HepG2 (cell line): ENCODE measurements at regions not wholly inside any gene's neighbourhood (a gene's known extent, or its start where the extent isn't known, plus 50 kb on each side); places are given as distances from the start of the nearest gene placed in this dataset.

ENCODE experiments used
- ATAC-seq: fragments of 200-7000 bp; cut with Tn5 transposase; 3 replicates; pipeline ENCODE4 v1.9.1; 2020; ENCODE audit warnings: mild to moderate bottlenecking, moderate library complexity
- BruUV-seq: library from RNA; stranded (reverse); fragments of 400-500 nt; replicated peaks from 2 replicates; lab custom pipeline; 2021; lab: Mats Ljungman, UMichigan
- CTCF ChIA-PET: fragments of 300-600 bp; formaldehyde crosslinking; extraction: SDS; loops from one replicate; lab custom pipeline; 2021; ENCODE audit warnings: low total read pairs, inconsistent platforms, low intra/inter-chr PET ratio; lab: Yijun Ruan, JAX
- POLR2A ChIA-PET: fragments of 350-600 bp; sonication (Branson Sonifier 250); formaldehyde crosslinking; loops from one replicate; lab custom pipeline; 2020; ENCODE audit warnings: antibody characterized with exemption, inconsistent platforms; lab: Yijun Ruan, JAX
- DNase-seq: peaks from one replicate; pipeline ENCODE4 v3.0.0-alpha.2; 2015; ENCODE audit warnings: low spot score
- FAIRE-seq: peaks from 3 replicates; lab custom pipeline; 2011; peaks lifted over from hg19 to GRCh38; lab: Jason Lieb, UNC
- H2AFZ ChIP-seq: one replicate; pipeline ENCODE4 v1.6.1; 2011; ENCODE audit warnings: low read length, inconsistent platforms
- H3K27ac ChIP-seq: fragments of 300-600 bp; 3 replicates; pipeline ENCODE4 v1.8.0; 2011; ENCODE audit warnings: mixed run types, mild to moderate bottlenecking, mixed read lengths, low read length, inconsistent platforms; ENCODE audit not compliant: insufficient read depth; ENCODE audit errors: extremely low read length
- H3K27me3 ChIP-seq, 2 experiments: fragments of 200-600 bp in 1 of 2; 2 replicates in 1 of 2; 3 replicates in 1 of 2; pipeline versions ENCODE4 v1.6.0 to v1.8.0; 2011; ENCODE audit warnings: low read length in 2 of 2, mild to moderate bottlenecking in 2 of 2, moderate library complexity in 2 of 2, inconsistent platforms in 1 of 2; ENCODE audit not compliant: insufficient read depth in 2 of 2, control insufficient read depth in 1 of 2
- H3K36me3 ChIP-seq, 2 experiments: fragments of 200-600 bp in 1 of 2; replicated peaks in 1 of 2; 2 replicates in 1 of 2; 3 replicates in 1 of 2; pipeline versions ENCODE4 v1.5.1 to v1.8.0; 2011; ENCODE audit warnings: low read length in 2 of 2, inconsistent platforms in 1 of 2; ENCODE audit not compliant: insufficient read depth in 2 of 2, control insufficient read depth in 1 of 2
- H3K4me1 ChIP-seq: 2 replicates; pipeline ENCODE4 v1.5.1; 2012; ENCODE audit warnings: low read length, inconsistent platforms; ENCODE audit not compliant: insufficient read depth
- H3K4me2 ChIP-seq: 2 replicates; pipeline ENCODE4 v1.6.0; 2011; ENCODE audit warnings: low read depth, low read length, inconsistent platforms
- H3K4me3 ChIP-seq, 3 experiments: fragments of 200-600 bp in 1 of 3; sonication (generic), shearing (Covaris generic) in 1 of 3; replicated peaks in 1 of 3; 2 replicates each; pipeline ENCODE4 v1.5.1; 2011 to 2016; ENCODE audit warnings: low read length in 3 of 3, inconsistent platforms in 2 of 3, low read depth in 2 of 3, mild to moderate bottlenecking in 2 of 3, control low read depth in 1 of 3, mixed read lengths in 1 of 3; ENCODE audit not compliant: insufficient read depth in 1 of 3
- H3K79me2 ChIP-seq: one replicate; pipeline ENCODE4 v1.6.1; 2011; ENCODE audit warnings: low read length, inconsistent platforms; ENCODE audit not compliant: insufficient read depth
- H3K9ac ChIP-seq: 2 replicates; pipeline ENCODE4 v1.6.0; 2011; ENCODE audit warnings: mild to moderate bottlenecking, low read depth, low read length, inconsistent platforms; ENCODE audit not compliant: insufficient read depth
- H3K9me3 ChIP-seq: 2 replicates; pipeline ENCODE4 v1.5.1; 2012; ENCODE audit warnings: mild to moderate bottlenecking, low read length
- H4K20me1 ChIP-seq: 2 replicates; pipeline ENCODE4 v1.6.0; 2011; ENCODE audit warnings: inconsistent platforms, mild to moderate bottlenecking, low read length, moderate library complexity; ENCODE audit not compliant: insufficient read depth
- EP300 ChIP-seq, 3 experiments: sonication (generic) in 1 of 3; formaldehyde crosslinking in 1 of 3; IDR thresholded peaks; 2 replicates each; pipeline versions ENCODE4 v1.5.1 to v1.6.1; 2011 to 2020; ENCODE audit warnings: low read depth in 2 of 3, low read length in 2 of 3, borderline replicate concordance in 1 of 3, improper control_type of control experiment in 1 of 3, mild to moderate bottlenecking in 1 of 3, missing genetic modification reagents in 1 of 3, moderate library complexity in 1 of 3
- FOSL2 ChIP-seq: sonication (generic); formaldehyde crosslinking; IDR thresholded peaks from 2 replicates; pipeline ENCODE4 v1.4.0; 2020; ENCODE audit warnings: missing genetic modification reagents
- FOXO1 ChIP-seq: sonication (generic); formaldehyde crosslinking; IDR thresholded peaks from 2 replicates; pipeline ENCODE4 v1.4.0; 2020; ENCODE audit warnings: missing genetic modification reagents
- KLF6 ChIP-seq: IDR thresholded peaks from 2 replicates; pipeline ENCODE4 v1.8.0; 2016; ENCODE audit warnings: missing biosample characterization, missing genetic modification reagents
- MIER2 ChIP-seq: IDR thresholded peaks from 2 replicates; pipeline ENCODE4 v1.6.1; 2016; ENCODE audit warnings: missing biosample characterization, missing genetic modification reagents
- PAXIP1 ChIP-seq: sonication (generic); formaldehyde crosslinking; conservative IDR thresholded peaks from 2 replicates; pipeline ENCODE4 v1.4.0; 2020; ENCODE audit warnings: mild to moderate bottlenecking, missing genetic modification reagents, moderate library complexity
- PCBP1 ChIP-seq: fragments of 200-400 bp; formaldehyde crosslinking; IDR thresholded peaks from 2 replicates; pipeline ENCODE4 v1.6.1; 2017; ENCODE audit warnings: mild to moderate bottlenecking, low read depth, low read length, borderline replicate concordance
- SIN3A ChIP-seq: IDR thresholded peaks from 2 replicates; pipeline ENCODE4 v1.6.1; 2011; ENCODE audit warnings: low read depth, mild to moderate bottlenecking, control low read depth, low read length, borderline replicate concordance
- TBX2 ChIP-seq: sonication (generic); formaldehyde crosslinking; IDR thresholded peaks from 2 replicates; pipeline ENCODE4 v1.5.0; 2020; ENCODE audit warnings: missing genetic modification reagents, mild to moderate bottlenecking, borderline replicate concordance
- WGBS: methylation state at CpG from one replicate; pipeline ENCODE4 v1.1.6; 2017; ENCODE audit warnings: low lambda C conversion rate; 5-methylcytosine and 5-hydroxymethylcytosine counted together
- in situ Hi-C: cut with HindIII; loops from 2 replicates; pipeline ENCODE4 v1.10.0; 2017; ENCODE audit warnings: low pct_unique_long_range_greater_than_20kb; ENCODE audit not compliant: extremely low pct_ligation_motif_present
- intact Hi-C: fragments of 100-400 bp; cut with micrococcal nuclease; formaldehyde crosslinking; loops from one replicate; pipeline ENCODE4 v1.10.0; 2022; ENCODE audit not compliant: unreplicated experiment
- TF ChIP-seq, protein P1 (sequence below): sonication (generic); formaldehyde crosslinking; IDR thresholded peaks from 2 replicates; pipeline ENCODE4 v1.4.0; 2020; ENCODE audit warnings: missing genetic modification reagents, borderline replicate concordance
- TF ChIP-seq, protein P2 (sequence below): sonication (generic); formaldehyde crosslinking; conservative IDR thresholded peaks from 2 replicates; pipeline ENCODE4 v1.5.0; 2020; ENCODE audit warnings: missing genetic modification reagents
- TF ChIP-seq, protein P3 (sequence below): sonication (generic); formaldehyde crosslinking; IDR thresholded peaks from 2 replicates; pipeline ENCODE4 v1.9.0; 2021; ENCODE audit warnings: missing genetic modification reagents, borderline replicate concordance

DNA sequence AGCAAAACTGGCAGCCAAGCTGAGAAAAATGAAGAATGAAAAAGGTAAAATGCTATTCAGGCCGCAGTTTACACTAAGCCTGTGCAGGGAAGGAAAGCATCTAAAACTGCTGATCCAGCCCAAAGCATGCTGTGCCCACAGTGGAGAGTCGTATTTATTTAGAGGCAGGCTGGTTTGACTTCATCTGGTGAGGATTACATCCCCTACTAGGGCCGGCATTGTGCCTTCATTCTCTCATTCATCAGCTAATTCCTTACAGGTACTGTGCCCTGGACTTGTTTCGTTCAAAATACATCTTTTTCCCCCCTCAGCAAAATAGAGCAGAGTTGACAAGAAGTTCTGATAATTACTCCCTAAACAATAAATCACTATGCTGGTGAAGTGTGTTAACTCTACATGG is 137.5 kb upstream of the DAP start (continued):
- TF ChIP-seq, protein P1, sequence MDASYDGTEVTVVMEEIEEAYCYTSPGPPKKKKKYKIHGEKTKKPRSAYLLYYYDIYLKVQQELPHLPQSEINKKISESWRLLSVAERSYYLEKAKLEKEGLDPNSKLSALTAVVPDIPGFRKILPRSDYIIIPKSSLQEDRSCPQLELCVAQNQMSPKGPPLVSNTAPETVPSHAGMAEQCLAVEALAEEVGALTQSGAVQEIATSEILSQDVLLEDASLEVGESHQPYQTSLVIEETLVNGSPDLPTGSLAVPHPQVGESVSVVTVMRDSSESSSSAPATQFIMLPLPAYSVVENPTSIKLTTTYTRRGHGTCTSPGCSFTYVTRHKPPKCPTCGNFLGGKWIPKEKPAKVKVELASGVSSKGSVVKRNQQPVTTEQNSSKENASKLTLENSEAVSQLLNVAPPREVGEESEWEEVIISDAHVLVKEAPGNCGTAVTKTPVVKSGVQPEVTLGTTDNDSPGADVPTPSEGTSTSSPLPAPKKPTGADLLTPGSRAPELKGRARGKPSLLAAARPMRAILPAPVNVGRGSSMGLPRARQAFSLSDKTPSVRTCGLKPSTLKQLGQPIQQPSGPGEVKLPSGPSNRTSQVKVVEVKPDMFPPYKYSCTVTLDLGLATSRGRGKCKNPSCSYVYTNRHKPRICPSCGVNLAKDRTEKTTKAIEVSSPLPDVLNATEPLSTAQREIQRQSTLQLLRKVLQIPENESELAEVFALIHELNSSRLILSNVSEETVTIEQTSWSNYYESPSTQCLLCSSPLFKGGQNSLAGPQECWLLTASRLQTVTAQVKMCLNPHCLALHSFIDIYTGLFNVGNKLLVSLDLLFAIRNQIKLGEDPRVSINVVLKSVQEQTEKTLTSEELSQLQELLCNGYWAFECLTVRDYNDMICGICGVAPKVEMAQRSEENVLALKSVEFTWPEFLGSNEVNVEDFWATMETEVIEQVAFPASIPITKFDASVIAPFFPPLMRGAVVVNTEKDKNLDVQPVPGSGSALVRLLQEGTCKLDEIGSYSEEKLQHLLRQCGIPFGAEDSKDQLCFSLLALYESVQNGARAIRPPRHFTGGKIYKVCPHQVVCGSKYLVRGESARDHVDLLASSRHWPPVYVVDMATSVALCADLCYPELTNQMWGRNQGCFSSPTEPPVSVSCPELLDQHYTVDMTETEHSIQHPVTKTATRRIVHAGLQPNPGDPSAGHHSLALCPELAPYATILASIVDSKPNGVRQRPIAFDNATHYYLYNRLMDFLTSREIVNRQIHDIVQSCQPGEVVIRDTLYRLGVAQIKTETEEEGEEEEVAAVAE = no peak
- no peak for TF ChIP-seq FOXO1 (CRISPR knock-in tag)
- TF ChIP-seq SIN3A = no peak
- TF ChIP-seq, all 625 proteins: peak for 0

DNA sequence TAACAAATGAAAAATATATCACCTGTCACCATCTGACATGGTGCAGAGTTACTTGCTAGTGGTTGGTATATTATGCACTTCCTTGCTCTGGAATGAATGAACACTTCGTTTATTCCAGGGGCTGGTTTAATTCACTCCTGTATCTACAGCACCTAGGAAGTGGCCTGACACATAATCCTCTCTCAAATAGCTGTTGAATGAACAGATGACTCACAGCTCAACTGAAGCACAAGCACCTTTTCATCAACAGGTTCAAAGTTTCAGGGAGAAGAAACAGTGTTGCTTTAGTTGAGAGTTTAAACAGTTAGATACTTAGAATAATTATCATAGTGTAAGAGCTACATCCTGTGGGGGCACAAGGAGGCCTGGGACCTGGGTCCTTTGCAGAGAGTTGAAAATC is 135.0 kb upstream of the DAP start:
- CTCF ChIA-PET = no interaction called here
- Histone ChIP-seq H3K4me2 (peak overlapping the region; percentile 36; the same call in 1 of the 2 replicates), H3K4me3 (no peak overlapping the region), H3K9me3 (peaks cover 4% of the 10 kb centered on the region; the same call in 1 of the 2 replicates), H4K20me1 (no peaks in the 10 kb centered on the region), H3K36me3 (no peaks in the 10 kb centered on the region), H3K9ac (no peak overlapping the region), H3K79me2 (no peaks in the 10 kb centered on the region), H3K27me3 (no peaks in the 10 kb centered on the region; a peak in 1 of 5 replicates), H3K4me1 (peaks cover 18% of the 10 kb centered on the region), H2AFZ (no peak overlapping the region), H3K27ac (no peak overlapping the region)
- WGBS = 0% methylated on average over 1 of the region's 1 CpG
- peak; percentile 72 for ATAC-seq
- peak; percentile 35 for DNase-seq
- no TSS peak for BruUV-seq
- FAIRE-seq = no peak
- in situ Hi-C loops (no loop called here), intact Hi-C loops (loop anchor here (1.0 kb wide), 1 partner anchor 37 kb away; no protein-coding TSS in a partner anchor)
- POLR2A ChIA-PET = no interaction called here
- no peak for TF ChIP-seq PCBP1
- TF ChIP-seq, protein P2, sequence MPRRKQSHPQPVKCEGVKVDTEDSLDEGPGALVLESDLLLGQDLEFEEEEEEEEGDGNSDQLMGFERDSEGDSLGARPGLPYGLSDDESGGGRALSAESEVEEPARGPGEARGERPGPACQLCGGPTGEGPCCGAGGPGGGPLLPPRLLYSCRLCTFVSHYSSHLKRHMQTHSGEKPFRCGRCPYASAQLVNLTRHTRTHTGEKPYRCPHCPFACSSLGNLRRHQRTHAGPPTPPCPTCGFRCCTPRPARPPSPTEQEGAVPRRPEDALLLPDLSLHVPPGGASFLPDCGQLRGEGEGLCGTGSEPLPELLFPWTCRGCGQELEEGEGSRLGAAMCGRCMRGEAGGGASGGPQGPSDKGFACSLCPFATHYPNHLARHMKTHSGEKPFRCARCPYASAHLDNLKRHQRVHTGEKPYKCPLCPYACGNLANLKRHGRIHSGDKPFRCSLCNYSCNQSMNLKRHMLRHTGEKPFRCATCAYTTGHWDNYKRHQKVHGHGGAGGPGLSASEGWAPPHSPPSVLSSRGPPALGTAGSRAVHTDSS (CRISPR knock-in tag) = no peak
- TF ChIP-seq, protein P3, sequence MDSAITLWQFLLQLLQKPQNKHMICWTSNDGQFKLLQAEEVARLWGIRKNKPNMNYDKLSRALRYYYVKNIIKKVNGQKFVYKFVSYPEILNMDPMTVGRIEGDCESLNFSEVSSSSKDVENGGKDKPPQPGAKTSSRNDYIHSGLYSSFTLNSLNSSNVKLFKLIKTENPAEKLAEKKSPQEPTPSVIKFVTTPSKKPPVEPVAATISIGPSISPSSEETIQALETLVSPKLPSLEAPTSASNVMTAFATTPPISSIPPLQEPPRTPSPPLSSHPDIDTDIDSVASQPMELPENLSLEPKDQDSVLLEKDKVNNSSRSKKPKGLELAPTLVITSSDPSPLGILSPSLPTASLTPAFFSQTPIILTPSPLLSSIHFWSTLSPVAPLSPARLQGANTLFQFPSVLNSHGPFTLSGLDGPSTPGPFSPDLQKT = no peak
- no peak for TF ChIP-seq MIER2 (CRISPR knock-in tag)
- TF ChIP-seq KLF6 (CRISPR knock-in tag) = no peak
- TF ChIP-seq TBX2 (CRISPR knock-in tag) = peak; percentile 46; the same call in 1 of the 2 replicates
- TF ChIP-seq FOSL2 (CRISPR knock-in tag) = peak; percentile 62
- peak in 1 of 2 experiments; percentile 45; a peak in 1 of 4 replicates for TF ChIP-seq EP300 (IDR thresholded peaks at IDR 0.05; ENCODE audit: low read depth in 2 of 2, low read length in 2 of 2)
- no peak for TF ChIP-seq EP300 (CRISPR knock-in tag; IDR thresholded peaks at IDR 0.05; ENCODE audit: borderline replicate concordance)
- TF ChIP-seq PAXIP1 (CRISPR knock-in tag) = 0 out of 2 replicates have a peak, but pooled peaks have one; percentile 19
